ENCODE measurements at regions not wholly inside any gene's neighbourhood (a gene's known extent, or its start where the extent isn't known, plus 50 kb on each side); places are given as distances from the start of the nearest gene placed in this dataset.

- Histone ChIP-seq H3K9ac (ENCODE audit: insufficient read depth in 1 of 2, low read length in 2 of 2) (no peak overlapping the region), H3K36me3 (ENCODE audit: control insufficient read depth in 4 of 4, insufficient read depth in 4 of 4, low read length in 4 of 4) (no peaks in the 10 kb centered on the region), H3K4me3 (no peak overlapping the region), H3K9me3 (ENCODE audit: control insufficient read depth in 4 of 4, insufficient read depth in 3 of 4, low read length in 3 of 4) (no peaks in the 10 kb centered on the region), H3K4me1 (ENCODE audit: control insufficient read depth in 5 of 5, insufficient read depth in 5 of 5, low read length in 5 of 5) (peaks cover 0 to 16% (median 0%) of the 10 kb centered on the region in 5 donors), H3K27ac (ENCODE audit: low read depth in 1 of 2, low read length in 1 of 2) (no peak overlapping the region), H3K27me3 (ENCODE audit: control insufficient read depth in 3 of 3, insufficient read depth in 3 of 3, low read length in 2 of 3) (peaks cover 0 to 8% (median 0%) of the 10 kb centered on the region in 3 donors)
- ATAC-seq (ENCODE audit: insufficient read depth, low FRiP score) (no peak), DNase-seq (no peak)
- TF ChIP-seq CTCF (IDR thresholded peaks at IDR 0.05; ENCODE audit: control extremely low read depth, extremely low read depth) = no peak
- 65 to 74% methylated on average over 4 of the region's 4 CpGs for WGBS, 2 donors
Measured at GRCh38 chr3:182216311-182216970, 504.7 kb downstream of the SOX2 start.

GRCh38 chr3:182220013-182220412 lies 508.3 kb downstream of the SOX2 start:
- DNase-seq = no peak
- TF ChIP-seq CTCF (IDR thresholded peaks at IDR 0.05; ENCODE audit: control extremely low read depth, extremely low read depth) = no peak
- H3K36me3 ChIP-seq (ENCODE audit: control insufficient read depth in 4 of 4, insufficient read depth in 4 of 4, low read length in 4 of 4) = no peaks in the 10 kb centered on the region
- H3K9me3 ChIP-seq (ENCODE audit: control insufficient read depth in 4 of 4, insufficient read depth in 3 of 4, low read length in 3 of 4) = no peaks in the 10 kb centered on the region
- H3K27me3 ChIP-seq (ENCODE audit: control insufficient read depth in 3 of 3, insufficient read depth in 3 of 3, low read length in 2 of 3) = peaks cover 0 to 8% (median 0%) of the 10 kb centered on the region in 3 donors
- no peaks in the 10 kb centered on the region for H3K4me1 ChIP-seq (ENCODE audit: control insufficient read depth in 5 of 5, insufficient read depth in 5 of 5, low read length in 5 of 5)
- no peak overlapping the region for H3K27ac ChIP-seq (ENCODE audit: low read depth in 1 of 2, low read length in 1 of 2)
- 43 to 54% methylated on average over 1 of the region's 1 CpG for WGBS, 2 donors
- ATAC-seq (ENCODE audit: insufficient read depth, low FRiP score) = no peak
- H3K4me3 ChIP-seq = no peak overlapping the region
- H3K9ac ChIP-seq (ENCODE audit: insufficient read depth in 1 of 2, low read length in 2 of 2) = no peak overlapping the region

- no peak for TF ChIP-seq CTCF (IDR thresholded peaks at IDR 0.05; ENCODE audit: control extremely low read depth, extremely low read depth)
- Histone ChIP-seq H3K9me3 (ENCODE audit: control insufficient read depth in 4 of 4, insufficient read depth in 3 of 4, low read length in 3 of 4) (no peaks in the 10 kb centered on the region), H3K27ac (ENCODE audit: low read depth in 1 of 2, low read length in 1 of 2) (no peak overlapping the region), H3K4me1 (ENCODE audit: control insufficient read depth in 5 of 5, insufficient read depth in 5 of 5, low read length in 5 of 5) (no peaks in the 10 kb centered on the region), H3K27me3 (ENCODE audit: control insufficient read depth in 3 of 3, insufficient read depth in 3 of 3, low read length in 2 of 3) (peaks cover 0 to 8% (median 0%) of the 10 kb centered on the region in 3 donors), H3K9ac (ENCODE audit: insufficient read depth in 1 of 2, low read length in 2 of 2) (no peak overlapping the region), H3K4me3 (no peak overlapping the region), H3K36me3 (ENCODE audit: control insufficient read depth in 4 of 4, insufficient read depth in 4 of 4, low read length in 4 of 4) (no peaks in the 10 kb centered on the region)
- ATAC-seq (ENCODE audit: insufficient read depth, low FRiP score) (no peak), DNase-seq (no peak)
- 81 to 94% methylated on average over 1 of the region's 1 CpG for WGBS, 2 donors
Measured at GRCh38 chr3:182220471-182220870, 508.7 kb downstream of the SOX2 start.

DNA sequence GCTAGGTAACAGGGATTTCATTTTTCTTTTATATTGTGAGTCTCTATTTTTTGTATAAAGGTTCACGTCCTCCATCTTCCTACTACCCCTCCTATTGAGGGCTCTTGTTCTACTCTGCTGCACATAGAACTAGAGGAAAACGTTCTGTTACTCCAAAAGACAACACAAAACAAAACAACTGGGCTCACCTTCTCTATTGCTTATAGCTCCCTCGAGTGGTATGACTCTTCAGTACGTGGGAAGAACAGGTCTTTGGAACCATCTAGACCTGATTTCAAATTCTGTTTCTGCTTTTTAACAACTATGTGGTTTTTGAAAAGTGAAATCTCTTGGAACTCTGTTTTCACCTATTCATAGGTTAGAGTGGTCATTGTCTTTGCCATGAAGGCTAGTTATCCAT lies 515.3 kb downstream of the SOX2 start:
- TF ChIP-seq CTCF (IDR thresholded peaks at IDR 0.05; ENCODE audit: control extremely low read depth, extremely low read depth) = no peak
- 54 to 73% methylated on average over 4 of the region's 4 CpGs for WGBS, 2 donors
- H3K27ac ChIP-seq (ENCODE audit: low read depth in 1 of 2, low read length in 1 of 2) = no peak overlapping the region

More for the DNA sequence above, 515.3 kb downstream of the SOX2 start:
- H3K9ac ChIP-seq (ENCODE audit: insufficient read depth in 1 of 2, low read length in 2 of 2) = no peak overlapping the region
- DNase-seq (no peak), ATAC-seq (ENCODE audit: insufficient read depth, low FRiP score) (no peak)
- H3K27me3 ChIP-seq (ENCODE audit: control insufficient read depth in 3 of 3, insufficient read depth in 3 of 3, low read length in 2 of 3) = no peaks in the 10 kb centered on the region
- no peaks in the 10 kb centered on the region for H3K4me1 ChIP-seq (ENCODE audit: control insufficient read depth in 5 of 5, insufficient read depth in 5 of 5, low read length in 5 of 5)
- no peak overlapping the region for H3K4me3 ChIP-seq
- no peaks in the 10 kb centered on the region for H3K36me3 ChIP-seq (ENCODE audit: control insufficient read depth in 4 of 4, insufficient read depth in 4 of 4, low read length in 4 of 4)
- no peaks in the 10 kb centered on the region for H3K9me3 ChIP-seq (ENCODE audit: control insufficient read depth in 4 of 4, insufficient read depth in 3 of 4, low read length in 3 of 4)
